ENCODE measurements at regions not wholly inside any gene's neighbourhood (a gene's known extent, or its start where the extent isn't known, plus 50 kb on each side); places are given as distances from the start of the nearest gene placed in this dataset.

GRCh38 chr4:187362937-187363857, 632.4 kb upstream of the ZFP42 start:
- peak; percentile 16 for DNase-seq (ENCODE audit: low read depth)
- no peak for TF ChIP-seq CTCF (conservative IDR thresholded peaks at IDR 0.05; ENCODE audit: low read depth, low read length)
- no peak overlapping the region for H3K4me3 ChIP-seq (ENCODE audit: low read depth, low read length)

GRCh38 chr4:187364401-187364800, 631.2 kb upstream of the ZFP42 start:
- H3K4me3 ChIP-seq (ENCODE audit: low read depth, low read length) = no peak overlapping the region
- TF ChIP-seq CTCF (conservative IDR thresholded peaks at IDR 0.05; ENCODE audit: low read depth, low read length) = no peak
- no peak for DNase-seq (ENCODE audit: low read depth)

- no peak for TF ChIP-seq CTCF (conservative IDR thresholded peaks at IDR 0.05; ENCODE audit: low read depth, low read length)
- H3K4me3 ChIP-seq (ENCODE audit: low read depth, low read length) = no peak overlapping the region
- DNase-seq (ENCODE audit: low read depth) = no peak
Measured at GRCh38 chr4:187364851-187365250, 630.7 kb upstream of the ZFP42 start.

- no peak overlapping the region for H3K4me3 ChIP-seq (ENCODE audit: low read depth, low read length)
- no peak for DNase-seq (ENCODE audit: low read depth)
- no peak for TF ChIP-seq CTCF (conservative IDR thresholded peaks at IDR 0.05; ENCODE audit: low read depth, low read length)
Measured at GRCh38 chr4:187366530-187366929, 629.0 kb upstream of the ZFP42 start.

- no peak overlapping the region for H3K4me3 ChIP-seq (ENCODE audit: low read depth, low read length)
- DNase-seq (ENCODE audit: low read depth) = no peak
Measured at GRCh38 chr4:187370918-187371317, 624.7 kb upstream of the ZFP42 start.

GRCh38 chr4:187378441-187378840, 617.1 kb upstream of the ZFP42 start:
- no peak for TF ChIP-seq CTCF (conservative IDR thresholded peaks at IDR 0.05; ENCODE audit: low read depth, low read length)
- DNase-seq (ENCODE audit: low read depth) = no peak
- no peak overlapping the region for H3K4me3 ChIP-seq (ENCODE audit: low read depth, low read length)

More at GRCh38 chr4:187370918-187371317, 624.7 kb upstream of the ZFP42 start:
- TF ChIP-seq CTCF (conservative IDR thresholded peaks at IDR 0.05; ENCODE audit: low read depth, low read length) = no peak

- TF ChIP-seq CTCF (conservative IDR thresholded peaks at IDR 0.05; ENCODE audit: low read depth, low read length) = peak; percentile 64
- DNase-seq (ENCODE audit: low read depth) = no peak
- no peak overlapping the region for H3K4me3 ChIP-seq (ENCODE audit: low read depth, low read length)
Measured at GRCh38 chr4:187380181-187380581, 615.4 kb upstream of the ZFP42 start.
